ENCODE measurements at regions not wholly inside any gene's neighbourhood (a gene's known extent, or its start where the extent isn't known, plus 50 kb on each side); places are given as distances from the start of the nearest gene placed in this dataset.

DNA sequence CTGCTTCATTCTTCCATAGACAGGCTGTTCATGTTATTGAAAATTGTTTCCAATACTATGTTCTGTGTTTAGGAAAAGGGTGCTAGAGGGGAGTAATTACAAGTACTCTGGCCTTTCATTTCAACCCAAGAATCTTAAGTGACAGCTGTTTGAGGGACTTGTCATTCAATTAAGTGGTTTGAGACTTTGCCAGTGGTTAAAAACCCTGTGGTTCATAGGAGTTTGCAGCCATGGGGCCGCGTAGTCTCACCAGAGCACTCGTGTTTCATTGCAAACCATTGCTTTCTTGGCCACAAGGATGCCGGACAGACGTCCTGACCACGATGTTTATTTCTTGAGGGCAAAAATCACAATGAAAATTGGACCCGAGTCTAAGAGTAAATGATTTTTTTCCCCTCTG lies 248.8 kb downstream of the NNT start:
- no peak for TF ChIP-seq EZH2phosphoT487 (IDR thresholded peaks at IDR 0.05; ENCODE audit: borderline replicate concordance)
- TF ChIP-seq, protein P1, sequence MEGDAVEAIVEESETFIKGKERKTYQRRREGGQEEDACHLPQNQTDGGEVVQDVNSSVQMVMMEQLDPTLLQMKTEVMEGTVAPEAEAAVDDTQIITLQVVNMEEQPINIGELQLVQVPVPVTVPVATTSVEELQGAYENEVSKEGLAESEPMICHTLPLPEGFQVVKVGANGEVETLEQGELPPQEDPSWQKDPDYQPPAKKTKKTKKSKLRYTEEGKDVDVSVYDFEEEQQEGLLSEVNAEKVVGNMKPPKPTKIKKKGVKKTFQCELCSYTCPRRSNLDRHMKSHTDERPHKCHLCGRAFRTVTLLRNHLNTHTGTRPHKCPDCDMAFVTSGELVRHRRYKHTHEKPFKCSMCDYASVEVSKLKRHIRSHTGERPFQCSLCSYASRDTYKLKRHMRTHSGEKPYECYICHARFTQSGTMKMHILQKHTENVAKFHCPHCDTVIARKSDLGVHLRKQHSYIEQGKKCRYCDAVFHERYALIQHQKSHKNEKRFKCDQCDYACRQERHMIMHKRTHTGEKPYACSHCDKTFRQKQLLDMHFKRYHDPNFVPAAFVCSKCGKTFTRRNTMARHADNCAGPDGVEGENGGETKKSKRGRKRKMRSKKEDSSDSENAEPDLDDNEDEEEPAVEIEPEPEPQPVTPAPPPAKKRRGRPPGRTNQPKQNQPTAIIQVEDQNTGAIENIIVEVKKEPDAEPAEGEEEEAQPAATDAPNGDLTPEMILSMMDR (conservative IDR thresholded peaks at IDR 0.05; ENCODE audit: low read length): no peak

All from Loucy (cell line).